Left ventricle myocardium inferior (tissue), 1 donor: ENCODE measurements at regions not wholly inside any gene's neighbourhood (a gene's known extent, or its start where the extent isn't known, plus 50 kb on each side); places are given as distances from the start of the nearest gene placed in this dataset.

Experiments used
- DNase-seq: peaks from one replicate; pipeline ENCODE4 v3.0.0-alpha.2; 2020
- H3K27ac ChIP-seq: fragments of 200-600 bp; replicated peaks from 2 replicates; pipeline ENCODE4 v1.8.0; 2021
- H3K27me3 ChIP-seq: fragments of 200-600 bp; 2 replicates; pipeline ENCODE4 v1.8.0; 2021; ENCODE audit warnings: low read depth
- H3K36me3 ChIP-seq: fragments of 200-600 bp; 2 replicates; pipeline ENCODE4 v1.8.0; 2021
- H3K4me1 ChIP-seq: fragments of 200-600 bp; 2 replicates; pipeline ENCODE4 v1.8.0; 2021
- H3K4me3 ChIP-seq: fragments of 200-600 bp; 2 replicates; pipeline ENCODE4 v1.8.0; 2021; ENCODE audit warnings: mild to moderate bottlenecking, moderate library complexity
- H3K9me3 ChIP-seq: fragments of 200-600 bp; replicated peaks from 2 replicates; pipeline ENCODE4 v1.8.0; 2021
- CTCF ChIP-seq: fragments of 200-600 bp; IDR thresholded peaks from 2 replicates; pipeline ENCODE4 v1.8.0; 2021; ENCODE audit warnings: antibody characterized with exemption, mild to moderate bottlenecking, borderline replicate concordance
- intact Hi-C: fragments of 100-400 bp; cut with micrococcal nuclease; formaldehyde crosslinking; loops from one replicate; pipeline ENCODE4 v1.11.0; 2022
- donor health status: DM: no; HTN: yes; CAD: no; lungs with severe emphysema.

GRCh38 chr9:82513242-82513751 is 524.7 kb downstream of the SPATA31D1 start:
- Histone ChIP-seq H3K36me3 (no peaks in the 10 kb centered on the region), H3K4me1 (peaks cover 21% of the 10 kb centered on the region), H3K4me3 (no peak overlapping the region), H3K9me3 (no peaks in the 10 kb centered on the region), H3K27ac (peak overlapping the region; percentile 66), H3K27me3 (no peaks in the 10 kb centered on the region)
- no peak for TF ChIP-seq CTCF
- DNase-seq, result no peak
- intact Hi-C loops, result no loop called here

GRCh38 chr9:82513976-82514735 is 525.6 kb downstream of the SPATA31D1 start:
- TF ChIP-seq CTCF, result no peak
- Histone ChIP-seq H3K27me3 (no peaks in the 10 kb centered on the region), H3K27ac (peak overlapping the region; percentile 66), H3K4me3 (no peak overlapping the region), H3K9me3 (no peaks in the 10 kb centered on the region), H3K4me1 (peaks cover 21% of the 10 kb centered on the region), H3K36me3 (no peaks in the 10 kb centered on the region)
- intact Hi-C loops, result no loop called here
- DNase-seq, result no peak

GRCh38 chr9:82518868-82519267 is 530.3 kb downstream of the SPATA31D1 start:
- no peak for TF ChIP-seq CTCF
- no peaks in the 10 kb centered on the region for H3K27me3 ChIP-seq
- H3K9me3 ChIP-seq, result no peaks in the 10 kb centered on the region
- no peak overlapping the region for H3K27ac ChIP-seq
- no peaks in the 10 kb centered on the region for H3K36me3 ChIP-seq
- no peak overlapping the region for H3K4me3 ChIP-seq
- DNase-seq, result no peak
- peaks cover 10% of the 10 kb centered on the region for H3K4me1 ChIP-seq
- intact Hi-C loops, result no loop called here

- Histone ChIP-seq H3K9me3 (no peaks in the 10 kb centered on the region), H3K4me3 (no peak overlapping the region), H3K27ac (no peak overlapping the region), H3K4me1 (peaks cover 6% of the 10 kb centered on the region), H3K36me3 (no peaks in the 10 kb centered on the region), H3K27me3 (no peaks in the 10 kb centered on the region)
- no peak for DNase-seq
- no peak for TF ChIP-seq CTCF
- intact Hi-C loops, result no loop called here
Measured at GRCh38 chr9:82519332-82519731, 530.8 kb downstream of the SPATA31D1 start.

GRCh38 chr9:82524407-82524806 is 535.8 kb downstream of the SPATA31D1 start:
- DNase-seq, result no peak
- no peaks in the 10 kb centered on the region for H3K4me1 ChIP-seq
- intact Hi-C loops, result no loop called here
- no peaks in the 10 kb centered on the region for H3K27me3 ChIP-seq
- H3K36me3 ChIP-seq, result no peaks in the 10 kb centered on the region
- peaks cover 36% of the 10 kb centered on the region for H3K9me3 ChIP-seq
- no peak overlapping the region for H3K27ac ChIP-seq
- no peak for TF ChIP-seq CTCF
- no peak overlapping the region for H3K4me3 ChIP-seq
